ENCODE measurements at regions not wholly inside any gene's neighbourhood (a gene's known extent, or its start where the extent isn't known, plus 50 kb on each side); places are given as distances from the start of the nearest gene placed in this dataset.

- no peak for TF ChIP-seq CTCF (IDR thresholded peaks at IDR 0.05)
- TF ChIP-seq POLR2A (IDR thresholded peaks at IDR 0.05): no peak
- no peak overlapping the region for H3K27ac ChIP-seq
- H3K4me1 ChIP-seq: no peaks in the 10 kb centered on the region
- H3K9me3 ChIP-seq: no peaks in the 10 kb centered on the region
- H3K36me3 ChIP-seq: no peaks in the 10 kb centered on the region
- H3K27me3 ChIP-seq: no peaks in the 10 kb centered on the region
- DNase-seq: no peak
- no peak overlapping the region for H3K4me3 ChIP-seq
Observed at GRCh38 chr4:11111370-11111769, 317.3 kb downstream of the HS3ST1 start.

- Histone ChIP-seq H3K4me3 (no peak overlapping the region), H3K9me3 (no peaks in the 10 kb centered on the region), H3K27ac (no peak overlapping the region), H3K36me3 (no peaks in the 10 kb centered on the region), H3K27me3 (no peaks in the 10 kb centered on the region), H3K4me1 (no peaks in the 10 kb centered on the region)
- DNase-seq: no peak
- TF ChIP-seq CTCF (IDR thresholded peaks at IDR 0.05) (no peak), POLR2A (IDR thresholded peaks at IDR 0.05) (no peak)
Observed at GRCh38 chr4:11106759-11107158, 321.9 kb downstream of the HS3ST1 start.

- no peaks in the 10 kb centered on the region for H3K4me1 ChIP-seq
- H3K27ac ChIP-seq: no peak overlapping the region
Observed at GRCh38 chr4:11106190-11106589, 322.5 kb downstream of the HS3ST1 start.

GRCh38 chr4:11105715-11106114 lies 323.0 kb downstream of the HS3ST1 start:
- H3K9me3 ChIP-seq: no peaks in the 10 kb centered on the region
- no peak overlapping the region for H3K4me3 ChIP-seq
- no peak for TF ChIP-seq CTCF (IDR thresholded peaks at IDR 0.05)
- TF ChIP-seq POLR2A (IDR thresholded peaks at IDR 0.05): no peak
- no peak overlapping the region for H3K27ac ChIP-seq
- no peaks in the 10 kb centered on the region for H3K27me3 ChIP-seq
- H3K4me1 ChIP-seq: no peaks in the 10 kb centered on the region
- DNase-seq: no peak
- no peaks in the 10 kb centered on the region for H3K36me3 ChIP-seq

More at GRCh38 chr4:11106190-11106589, 322.5 kb downstream of the HS3ST1 start:
- Histone ChIP-seq H3K36me3 (no peaks in the 10 kb centered on the region), H3K9me3 (no peaks in the 10 kb centered on the region), H3K4me3 (no peak overlapping the region), H3K27me3 (no peaks in the 10 kb centered on the region)
- DNase-seq: no peak
- TF ChIP-seq CTCF (IDR thresholded peaks at IDR 0.05): no peak

- no peak for TF ChIP-seq POLR2A (IDR thresholded peaks at IDR 0.05)
- no peak for TF ChIP-seq CTCF (IDR thresholded peaks at IDR 0.05)
- Histone ChIP-seq H3K9me3 (no peaks in the 10 kb centered on the region), H3K36me3 (no peaks in the 10 kb centered on the region)
Observed at GRCh38 chr4:11098461-11098860, 330.2 kb downstream of the HS3ST1 start.

GRCh38 chr4:11097725-11098124 lies 331.0 kb downstream of the HS3ST1 start:
- no peaks in the 10 kb centered on the region for H3K4me1 ChIP-seq
- no peaks in the 10 kb centered on the region for H3K36me3 ChIP-seq
- H3K4me3 ChIP-seq: no peak overlapping the region
- no peak for DNase-seq
- H3K27me3 ChIP-seq: no peaks in the 10 kb centered on the region
- no peaks in the 10 kb centered on the region for H3K9me3 ChIP-seq
- H3K27ac ChIP-seq: no peak overlapping the region
- TF ChIP-seq POLR2A (IDR thresholded peaks at IDR 0.05) (no peak), CTCF (IDR thresholded peaks at IDR 0.05) (no peak)

More at GRCh38 chr4:11098461-11098860, 330.2 kb downstream of the HS3ST1 start:
- Histone ChIP-seq H3K27me3 (no peaks in the 10 kb centered on the region), H3K4me3 (no peak overlapping the region), H3K27ac (peak overlapping the region in 1 of 4 donors; percentile 35), H3K4me1 (no peaks in the 10 kb centered on the region)
- peak in 1 of 3 donors; percentile 37 for DNase-seq
